NCI-H2227 treated with DMSO at 0.1 percent for 48 hours (cell line): ENCODE measurements at regions not wholly inside any gene's neighbourhood (a gene's known extent, or its start where the extent isn't known, plus 50 kb on each side); places are given as distances from the start of the nearest gene placed in this dataset.
"Not testable (repeated sequence)": the region's sequence is repeated elsewhere in the genome, so short reads cannot be mapped to it uniquely, and the experiment has no call there.

Source experiments
- DNase-seq: peaks from one replicate; lab custom pipeline; 2025; lab: John Stamatoyannopoulos, UW

GRCh38 chr19:29013325-29013724 is 199.6 kb downstream of the UQCRFS1 start:
- no peak for DNase-seq

- DNase-seq: no peak
Measured at GRCh38 chr19:29012457-29012856, 200.5 kb downstream of the UQCRFS1 start.

GRCh38 chr19:29010276-29010675 is 202.7 kb downstream of the UQCRFS1 start:
- DNase-seq: no peak

- no peak for DNase-seq
Measured at GRCh38 chr19:29006057-29006735, 206.8 kb downstream of the UQCRFS1 start.

- no peak for DNase-seq
Measured at GRCh38 chr19:29004796-29005195, 208.2 kb downstream of the UQCRFS1 start.

GRCh38 chr19:29003641-29004409 is 209.1 kb downstream of the UQCRFS1 start:
- DNase-seq: no peak

GRCh38 chr19:29002336-29002735 is 210.6 kb downstream of the UQCRFS1 start:
- no peak for DNase-seq

- no peak for DNase-seq
Measured at GRCh38 chr19:29001597-29002245, 211.2 kb downstream of the UQCRFS1 start.

GRCh38 chr19:29001141-29001581 is 211.8 kb downstream of the UQCRFS1 start:
- DNase-seq: no peak

GRCh38 chr19:28999724-29000433 is 213.1 kb downstream of the UQCRFS1 start:
- DNase-seq: no peak

GRCh38 chr19:28998974-28999373 is 214.0 kb downstream of the UQCRFS1 start:
- no peak for DNase-seq

- not testable (repeated sequence) for DNase-seq
Measured at GRCh38 chr19:28997866-28998265, 215.1 kb downstream of the UQCRFS1 start.

GRCh38 chr19:28990522-28990921 is 222.4 kb downstream of the UQCRFS1 start:
- DNase-seq: no peak

GRCh38 chr19:28989739-28990138 is 223.2 kb downstream of the UQCRFS1 start:
- no peak for DNase-seq

GRCh38 chr19:28988066-28988465 is 224.9 kb downstream of the UQCRFS1 start:
- no peak for DNase-seq

GRCh38 chr19:28987177-28987576 is 225.8 kb downstream of the UQCRFS1 start:
- no peak for DNase-seq

GRCh38 chr19:28985201-28985600 is 227.8 kb downstream of the UQCRFS1 start:
- no peak for DNase-seq

- no peak for DNase-seq
Measured at GRCh38 chr19:28984315-28984714, 228.6 kb downstream of the UQCRFS1 start.

- no peak for DNase-seq
Measured at GRCh38 chr19:28983430-28983829, 229.5 kb downstream of the UQCRFS1 start.

GRCh38 chr19:28981994-28982393 is 231.0 kb downstream of the UQCRFS1 start:
- DNase-seq: no peak

GRCh38 chr19:28981518-28981917 is 231.4 kb downstream of the UQCRFS1 start:
- peak; percentile 56 for DNase-seq

- DNase-seq: no peak
Measured at GRCh38 chr19:28980236-28980868, 232.6 kb downstream of the UQCRFS1 start.
